ENCODE measurements at regions not wholly inside any gene's neighbourhood (a gene's known extent, or its start where the extent isn't known, plus 50 kb on each side); places are given as distances from the start of the nearest gene placed in this dataset.
A peak's percentile ranks its signal among the peaks of the same experiment; 100 is the strongest.
"Not testable (repeated sequence)": the region's sequence is repeated elsewhere in the genome, so short reads cannot be mapped to it uniquely, and the experiment has no call there.

GRCh38 chr7:29629507-29629906, 65.9 kb downstream of the PRR15 start:
- Histone ChIP-seq H3K4me3 (ENCODE audit: low read length) (no peak overlapping the region), H3K4me2 (ENCODE audit: low read length) (no peak overlapping the region), H3K27ac (ENCODE audit: low read depth, low read length) (no peak overlapping the region), H3K27me3 (ENCODE audit: control insufficient read depth, low read length) (peaks cover 5% of the 10 kb centered on the region), H3K36me3 (ENCODE audit: control insufficient read depth, low read length) (no peaks in the 10 kb centered on the region), H3K79me2 (ENCODE audit: control insufficient read depth, low read length) (no peaks in the 10 kb centered on the region), H3K4me1 (ENCODE audit: control insufficient read depth, low read length) (no peaks in the 10 kb centered on the region), H3F3A (ENCODE audit: control insufficient read depth, insufficient read depth) (no peaks in the 10 kb centered on the region), H4K20me1 (ENCODE audit: control insufficient read depth, insufficient read depth, low read depth, low read length) (no peaks in the 10 kb centered on the region), H3K9me3 (ENCODE audit: control insufficient read depth, insufficient read depth, low read length) (no peaks in the 10 kb centered on the region), H3K9me2 (replicated peaks; ENCODE audit: control insufficient read depth, low read length) (no peaks in the 10 kb centered on the region)
- TF ChIP-seq CTCF (IDR thresholded peaks at IDR 0.05; ENCODE audit: low read depth, low read length, poor library complexity, severe bottlenecking) (no peak), EZH2phosphoT487 (IDR thresholded peaks at IDR 0.05; ENCODE audit: borderline replicate concordance, low read length) (no peak)

- H4K20me1 ChIP-seq (ENCODE audit: control insufficient read depth, insufficient read depth, low read depth, low read length); H3K79me2 ChIP-seq (ENCODE audit: control insufficient read depth, low read length); H3K4me3 ChIP-seq (ENCODE audit: low read length); H3K27ac ChIP-seq (ENCODE audit: low read depth, low read length); H3K9me3 ChIP-seq (ENCODE audit: control insufficient read depth, insufficient read depth, low read length); H3K4me1 ChIP-seq (ENCODE audit: control insufficient read depth, low read length); H3K4me2 ChIP-seq (ENCODE audit: low read length); H3F3A ChIP-seq (ENCODE audit: control insufficient read depth, insufficient read depth); H3K27me3 ChIP-seq (ENCODE audit: control insufficient read depth, low read length); H3K36me3 ChIP-seq (ENCODE audit: control insufficient read depth, low read length); H3K9me2 ChIP-seq (replicated peaks; ENCODE audit: control insufficient read depth, low read length): not testable (repeated sequence)
- peak; percentile 55 for TF ChIP-seq CTCF (IDR thresholded peaks at IDR 0.05; ENCODE audit: low read depth, low read length, poor library complexity, severe bottlenecking)
Measured at GRCh38 chr7:29635067-29636008, 71.7 kb downstream of the PRR15 start.

- Histone ChIP-seq H3K27ac (ENCODE audit: low read depth, low read length) (no peak overlapping the region), H3K4me1 (ENCODE audit: control insufficient read depth, low read length) (no peaks in the 10 kb centered on the region), H3K36me3 (ENCODE audit: control insufficient read depth, low read length) (no peaks in the 10 kb centered on the region), H4K20me1 (ENCODE audit: control insufficient read depth, insufficient read depth, low read depth, low read length) (no peaks in the 10 kb centered on the region), H3K9me3 (ENCODE audit: control insufficient read depth, insufficient read depth, low read length) (no peaks in the 10 kb centered on the region), H3K4me2 (ENCODE audit: low read length) (no peak overlapping the region), H3K79me2 (ENCODE audit: control insufficient read depth, low read length) (no peaks in the 10 kb centered on the region), H3K4me3 (ENCODE audit: low read length) (no peak overlapping the region), H3F3A (ENCODE audit: control insufficient read depth, insufficient read depth) (no peaks in the 10 kb centered on the region), H3K9me2 (replicated peaks; ENCODE audit: control insufficient read depth, low read length) (no peaks in the 10 kb centered on the region), H3K27me3 (ENCODE audit: control insufficient read depth, low read length) (no peaks in the 10 kb centered on the region)
- no peak for TF ChIP-seq CTCF (IDR thresholded peaks at IDR 0.05; ENCODE audit: low read depth, low read length, poor library complexity, severe bottlenecking)
- no peak for TF ChIP-seq EZH2phosphoT487 (IDR thresholded peaks at IDR 0.05; ENCODE audit: borderline replicate concordance, low read length)
Measured at GRCh38 chr7:29636009-29636351, 72.3 kb downstream of the PRR15 start.

Measured in DOHH2 (cell line).